Upper lobe of left lung (tissue), 6 donors: ENCODE measurements at regions not wholly inside any gene's neighbourhood (a gene's known extent, or its start where the extent isn't known, plus 50 kb on each side); places are given as distances from the start of the nearest gene placed in this dataset.
"Not testable (repeated sequence)": the region's sequence is repeated elsewhere in the genome, so short reads cannot be mapped to it uniquely, and the experiment has no call there.

Experiments
- ATAC-seq, 2 donors: fragments of 200-7000 bp; cut with Tn5 transposase; one replicate each; pipeline ENCODE4 v1.9.1; 2022; ENCODE audit warnings: mild to moderate bottlenecking in 2 of 2, moderate library complexity in 2 of 2; ENCODE audit not compliant: low FRiP score in 2 of 2
- DNase-seq, 2 donors: peaks; one replicate each; pipeline ENCODE4 v3.0.0-alpha.2; 2019 to 2020
- H3K27ac ChIP-seq, 4 donors: fragments of 200-600 bp; sonication (generic); one replicate each; pipeline ENCODE4 v1.5.1; 2016 to 2019
- H3K27me3 ChIP-seq, 4 donors: fragments of 200-600 bp; sonication (generic); one replicate each; pipeline ENCODE4 v1.5.1; 2017 to 2019
- H3K36me3 ChIP-seq, 4 donors: fragments of 200-600 bp; sonication (generic); one replicate each; pipeline ENCODE4 v1.5.1; 2016 to 2019
- H3K4me1 ChIP-seq, 4 donors: fragments of 200-600 bp; sonication (generic); one replicate each; pipeline ENCODE4 v1.5.1; 2018 to 2019
- H3K4me3 ChIP-seq, 4 donors: fragments of 200-600 bp; sonication (generic); one replicate each; pipeline ENCODE4 v1.5.1; 2017 to 2019; ENCODE audit warnings: mild to moderate bottlenecking in 2 of 4, moderate library complexity in 1 of 4
- H3K9me3 ChIP-seq, 4 donors: fragments of 200-600 bp; sonication (generic); one replicate each; pipeline ENCODE4 v1.5.1; 2018 to 2019
- CTCF ChIP-seq, 6 experiments: fragments of 450-650 bp in 4 of 6; fragments of 200-600 bp in 2 of 6; sonication (generic) in 2 of 6; IDR thresholded peaks; one replicate each; pipeline ENCODE4 v1.5.1; 2016 to 2019; ENCODE audit warnings: antibody characterized with exemption in 6 of 6
- EP300 ChIP-seq, 4 donors: sonication (generic); formaldehyde crosslinking; IDR thresholded peaks; one replicate each; pipeline ENCODE4 v1.5.1; 2017; ENCODE audit warnings: antibody characterized with exemption in 4 of 4, control low read depth in 2 of 4
- POLR2A ChIP-seq, 4 donors: fragments of 450-650 bp; IDR thresholded peaks; one replicate each; pipeline ENCODE4 v1.5.1; 2016 to 2017; ENCODE audit warnings: antibody characterized with exemption in 4 of 4, mild to moderate bottlenecking in 2 of 4
- POLR2AphosphoS5 ChIP-seq, 2 donors: sonication (generic); formaldehyde crosslinking; IDR thresholded peaks; one replicate each; pipeline ENCODE4 v1.5.1; 2017; ENCODE audit warnings: antibody characterized with exemption in 2 of 2
- WGBS, 2 donors: methylation state at CpG; one replicate each; pipeline ENCODE4 v1.1.5; 2017 to 2018; 5-methylcytosine and 5-hydroxymethylcytosine counted together
- donor health status: DM: no; HTN: no; CAD: no; lungs with moderate emphysema.
- donor health status: DM: no; HTN: yes; CAD: no; lungs with severe emphysema.

DNA sequence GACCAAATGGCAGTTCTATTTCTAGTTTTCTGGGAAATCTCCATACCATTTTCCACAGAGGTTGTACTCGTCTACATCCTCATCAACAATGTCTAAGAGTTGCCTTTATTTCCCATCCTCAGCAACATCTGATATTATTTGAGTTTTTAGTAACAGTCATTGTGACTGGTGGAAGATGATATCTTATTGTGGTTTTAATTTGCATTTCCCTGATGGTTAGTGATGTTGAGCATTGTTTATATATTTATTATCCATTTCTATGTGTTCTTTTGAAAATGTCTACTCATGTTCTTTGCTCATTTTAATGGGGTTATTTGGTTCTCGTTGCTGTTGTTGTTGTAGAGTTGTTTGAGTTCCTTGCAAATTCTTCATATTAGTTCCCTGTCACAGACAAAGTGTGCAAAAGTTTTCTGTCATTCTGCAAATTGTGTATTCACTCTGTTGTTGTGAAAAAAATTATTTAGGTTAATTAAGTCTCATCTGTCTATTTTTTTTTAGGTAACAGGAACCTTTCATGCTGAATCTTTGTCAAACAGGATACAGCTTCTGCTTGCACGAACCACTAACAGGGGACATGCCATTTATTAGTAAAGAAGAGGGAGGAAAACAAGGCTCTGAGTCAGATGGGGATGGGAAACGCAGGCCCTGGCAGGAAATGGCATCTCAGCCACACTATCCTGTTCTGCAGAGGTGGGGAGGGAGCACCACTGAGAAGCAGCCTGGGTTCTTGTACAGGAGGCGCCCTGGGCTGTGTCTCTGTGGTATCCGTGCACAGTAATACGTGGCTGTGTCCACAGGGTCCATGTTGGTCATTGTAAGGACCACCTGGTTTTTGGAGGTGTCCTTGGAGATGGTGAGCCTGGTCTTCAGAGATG lies 1196.7 kb downstream of the TMEM121 start:
- whole genome bisulfite sequencing, 2 donors, result 39% methylated on average over 3 of the region's 7 CpGs; no CpG with 5 or more reads in 1 of the 2 donors
- not testable (repeated sequence) for H3K27ac ChIP-seq

GRCh38 chr14:106727962-106728361 lies 1201.6 kb downstream of the TMEM121 start:
- not testable (repeated sequence) for H3K36me3 ChIP-seq, H3K27me3 ChIP-seq, ATAC-seq, H3K9me3 ChIP-seq, H3K4me3 ChIP-seq, DNase-seq, H3K4me1 ChIP-seq, H3K27ac ChIP-seq
- no CpG with 5 or more reads among the region's 12 CpGs for WGBS, 2 donors

More for the DNA sequence above, 1196.7 kb downstream of the TMEM121 start:
- not testable (repeated sequence) for DNase-seq, H3K4me3 ChIP-seq, H3K36me3 ChIP-seq, H3K27me3 ChIP-seq, ATAC-seq, H3K4me1 ChIP-seq, H3K9me3 ChIP-seq

- no peaks in the 10 kb centered on the region for H3K27me3 ChIP-seq
- no peak overlapping the region for H3K4me3 ChIP-seq
- H3K36me3 ChIP-seq, result no peaks in the 10 kb centered on the region
- no CpG with 5 or more reads among the region's 1 CpG for WGBS, 2 donors
- ATAC-seq (no peak), DNase-seq (no peak)
- H3K9me3 ChIP-seq, result no peaks in the 10 kb centered on the region
- no peaks in the 10 kb centered on the region for H3K4me1 ChIP-seq
- TF ChIP-seq CTCF (IDR thresholded peaks at IDR 0.05) (no peak), EP300 (IDR thresholded peaks at IDR 0.05) (no peak), POLR2AphosphoS5 (IDR thresholded peaks at IDR 0.05) (no peak), POLR2A (IDR thresholded peaks at IDR 0.05) (no peak)
- no peak overlapping the region for H3K27ac ChIP-seq
Measured at GRCh38 chr14:106728611-106729010, 1202.2 kb downstream of the TMEM121 start.

DNA sequence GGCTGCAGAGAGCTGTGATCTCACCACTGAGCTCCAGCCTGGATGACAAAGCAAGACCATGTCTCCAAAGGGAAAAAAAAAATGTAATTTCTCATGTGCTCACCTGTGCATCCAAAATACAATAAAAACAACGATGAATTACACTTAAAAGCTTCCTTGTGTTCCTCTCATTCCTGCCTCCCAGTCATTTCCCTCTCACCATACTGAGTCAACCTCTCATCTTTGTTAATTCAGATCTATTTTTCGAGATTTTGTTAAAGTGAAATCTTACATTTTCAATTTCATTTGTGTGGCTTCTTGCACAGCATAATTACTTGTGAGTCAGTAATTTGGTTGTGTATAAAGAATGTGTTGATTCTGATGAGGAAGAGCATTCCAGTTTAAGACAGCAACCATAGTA lies 1203.2 kb downstream of the TMEM121 start:
- no peak for ATAC-seq
- no peak for TF ChIP-seq EP300 (IDR thresholded peaks at IDR 0.05)
- TF ChIP-seq CTCF (IDR thresholded peaks at IDR 0.05), result no peak
- TF ChIP-seq POLR2AphosphoS5 (IDR thresholded peaks at IDR 0.05), result no peak
- no peak for TF ChIP-seq POLR2A (IDR thresholded peaks at IDR 0.05)
- no peak overlapping the region for H3K27ac ChIP-seq
- no peak for DNase-seq
- no peaks in the 10 kb centered on the region for H3K4me1 ChIP-seq
- no CpG with 5 or more reads among the region's 2 CpGs for WGBS, 2 donors
- no peaks in the 10 kb centered on the region for H3K36me3 ChIP-seq
- no peaks in the 10 kb centered on the region for H3K27me3 ChIP-seq
- no peak overlapping the region for H3K4me3 ChIP-seq
- no peaks in the 10 kb centered on the region for H3K9me3 ChIP-seq

- H3K4me1 ChIP-seq, result no peaks in the 10 kb centered on the region
- DNase-seq, result no peak
- no peaks in the 10 kb centered on the region for H3K9me3 ChIP-seq
- H3K4me3 ChIP-seq, result no peak overlapping the region
- H3K27ac ChIP-seq, result no peak overlapping the region
- H3K27me3 ChIP-seq, result no peaks in the 10 kb centered on the region
- WGBS, 2 donors, result no CpG with 5 or more reads among the region's 2 CpGs
- H3K36me3 ChIP-seq, result no peaks in the 10 kb centered on the region
- no peak for TF ChIP-seq CTCF (IDR thresholded peaks at IDR 0.05)
- no peak for TF ChIP-seq EP300 (IDR thresholded peaks at IDR 0.05)
- no peak for TF ChIP-seq POLR2AphosphoS5 (IDR thresholded peaks at IDR 0.05)
- no peak for TF ChIP-seq POLR2A (IDR thresholded peaks at IDR 0.05)
- ATAC-seq, result no peak
Measured at GRCh38 chr14:106733771-106734170, 1207.4 kb downstream of the TMEM121 start.

DNA sequence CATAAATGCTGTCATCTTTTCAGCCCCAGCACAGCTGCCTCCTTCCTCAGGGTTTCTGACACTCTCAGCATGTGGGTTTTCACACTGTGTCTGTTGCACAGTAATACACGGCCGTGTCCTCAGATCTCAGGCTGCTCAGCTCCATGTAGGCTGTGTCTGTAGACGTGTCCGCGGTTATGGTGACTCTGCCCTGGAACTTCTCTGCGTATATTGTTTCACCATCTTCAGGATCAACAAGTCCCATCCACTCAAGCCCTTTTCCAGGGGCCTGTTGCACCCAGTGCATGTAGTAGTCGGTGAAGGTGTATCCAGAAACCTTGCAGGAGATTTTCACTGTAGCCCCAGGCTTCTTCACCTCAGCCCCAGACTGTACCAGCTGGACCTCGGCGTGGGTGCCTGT lies 1210.6 kb downstream of the TMEM121 start:
- H3K4me3 ChIP-seq, result no peak overlapping the region
- H3K27me3 ChIP-seq, result no peaks in the 10 kb centered on the region
- no peaks in the 10 kb centered on the region for H3K4me1 ChIP-seq
- no CpG with 5 or more reads among the region's 9 CpGs for WGBS, 2 donors
- no peaks in the 10 kb centered on the region for H3K36me3 ChIP-seq
- H3K27ac ChIP-seq, result no peak overlapping the region
- no peak for ATAC-seq
- no peaks in the 10 kb centered on the region for H3K9me3 ChIP-seq
- no peak for DNase-seq
- TF ChIP-seq EP300 (IDR thresholded peaks at IDR 0.05) (no peak), CTCF (IDR thresholded peaks at IDR 0.05) (no peak), POLR2AphosphoS5 (IDR thresholded peaks at IDR 0.05) (no peak)
